GM23248 (cell line): ENCODE measurements at regions not wholly inside any gene's neighbourhood (a gene's known extent, or its start where the extent isn't known, plus 50 kb on each side); places are given as distances from the start of the nearest gene placed in this dataset.
"Not testable (repeated sequence)": the region's sequence is repeated elsewhere in the genome, so short reads cannot be mapped to it uniquely, and the experiment has no call there.

ENCODE experiments used
- DNase-seq: peaks from one replicate; pipeline ENCODE4 v3.0.0-alpha.2; 2015
- H2AFZ ChIP-seq: fragments of 200-600 bp; sonication (generic); 2 replicates; pipeline ENCODE4 v1.6.1; 2016; ENCODE audit warnings: antibody characterized with exemption
- H3F3A ChIP-seq: fragments of 200-600 bp; sonication (generic); 2 replicates; pipeline ENCODE4 v1.6.1; 2016; ENCODE audit warnings: mild to moderate bottlenecking, antibody characterized with exemption, mixed run types; ENCODE audit not compliant: insufficient read depth
- H3K27ac ChIP-seq: fragments of 200-600 bp; sonication (generic); 2 replicates; pipeline ENCODE4 v1.5.1; 2016; ENCODE audit warnings: mild to moderate bottlenecking
- H3K27me3 ChIP-seq: fragments of 200-600 bp; sonication (generic); replicated peaks from 2 replicates; pipeline ENCODE4 v1.6.1; 2016; ENCODE audit warnings: mild to moderate bottlenecking; ENCODE audit not compliant: insufficient read depth
- H3K36me3 ChIP-seq: fragments of 200-600 bp; sonication (generic); 2 replicates; pipeline ENCODE4 v1.6.1; 2016; ENCODE audit warnings: low read depth, mild to moderate bottlenecking
- H3K4me1 ChIP-seq: fragments of 200-600 bp; sonication (generic); 2 replicates; pipeline ENCODE4 v1.6.1; 2016; ENCODE audit warnings: mild to moderate bottlenecking; ENCODE audit not compliant: insufficient read depth
- H3K4me2 ChIP-seq: fragments of 200-600 bp; sonication (generic); one replicate; pipeline ENCODE4 v1.6.1; 2016; ENCODE audit warnings: mild to moderate bottlenecking; ENCODE audit not compliant: unreplicated experiment
- H3K4me3 ChIP-seq: fragments of 200-600 bp; sonication (generic); 2 replicates; pipeline ENCODE4 v1.5.1; 2016; ENCODE audit warnings: mild to moderate bottlenecking
- H3K79me2 ChIP-seq: fragments of 200-600 bp; sonication (generic); 2 replicates; pipeline ENCODE4 v1.6.1; 2016; ENCODE audit warnings: mild to moderate bottlenecking; ENCODE audit not compliant: insufficient read depth
- H3K9ac ChIP-seq: fragments of 200-600 bp; sonication (generic); 2 replicates; pipeline ENCODE4 v1.6.1; 2016; ENCODE audit warnings: mild to moderate bottlenecking
- H3K9me2 ChIP-seq: fragments of 200-600 bp; sonication (generic); 2 replicates; pipeline ENCODE4 v1.6.1; 2016; ENCODE audit warnings: mixed run types, mild to moderate bottlenecking, moderate library complexity; ENCODE audit not compliant: insufficient read depth
- H3K9me3 ChIP-seq: fragments of 200-600 bp; sonication (generic); one replicate; pipeline ENCODE4 v1.6.1; 2017; ENCODE audit warnings: low read depth
- H4K20me1 ChIP-seq: fragments of 200-600 bp; sonication (generic); 2 replicates; pipeline ENCODE4 v1.6.0; 2016; ENCODE audit not compliant: insufficient read depth
- EZH2 ChIP-seq: fragments of 200-600 bp; sonication (generic); IDR thresholded peaks from 2 replicates; pipeline ENCODE4 v1.6.1; 2018; ENCODE audit warnings: antibody characterized with exemption, mild to moderate bottlenecking; ENCODE audit not compliant: insufficient read depth, poor library complexity, severe bottlenecking
- EZH2phosphoT487 ChIP-seq: fragments of 200-600 bp; sonication (generic); IDR thresholded peaks from 2 replicates; pipeline ENCODE4 v1.6.1; 2018; ENCODE audit warnings: antibody characterized with exemption, moderate library complexity, mild to moderate bottlenecking, low read depth; ENCODE audit not compliant: insufficient read depth
- WGBS, 2 experiments: methylation state at CpG; one replicate each; pipeline ENCODE4 v1.1.6; 2015 to 2017; ENCODE audit warnings: low lambda C conversion rate in 2 of 2, low coverage in 1 of 2; ENCODE audit errors: missing lambda C conversion rate in 2 of 2; 5-methylcytosine and 5-hydroxymethylcytosine counted together
- in situ Hi-C: fragments of 300-500 bp; cut with MboI; formaldehyde crosslinking; loops from 2 replicates; pipeline ENCODE4 v1.15.0; 2020

DNA sequence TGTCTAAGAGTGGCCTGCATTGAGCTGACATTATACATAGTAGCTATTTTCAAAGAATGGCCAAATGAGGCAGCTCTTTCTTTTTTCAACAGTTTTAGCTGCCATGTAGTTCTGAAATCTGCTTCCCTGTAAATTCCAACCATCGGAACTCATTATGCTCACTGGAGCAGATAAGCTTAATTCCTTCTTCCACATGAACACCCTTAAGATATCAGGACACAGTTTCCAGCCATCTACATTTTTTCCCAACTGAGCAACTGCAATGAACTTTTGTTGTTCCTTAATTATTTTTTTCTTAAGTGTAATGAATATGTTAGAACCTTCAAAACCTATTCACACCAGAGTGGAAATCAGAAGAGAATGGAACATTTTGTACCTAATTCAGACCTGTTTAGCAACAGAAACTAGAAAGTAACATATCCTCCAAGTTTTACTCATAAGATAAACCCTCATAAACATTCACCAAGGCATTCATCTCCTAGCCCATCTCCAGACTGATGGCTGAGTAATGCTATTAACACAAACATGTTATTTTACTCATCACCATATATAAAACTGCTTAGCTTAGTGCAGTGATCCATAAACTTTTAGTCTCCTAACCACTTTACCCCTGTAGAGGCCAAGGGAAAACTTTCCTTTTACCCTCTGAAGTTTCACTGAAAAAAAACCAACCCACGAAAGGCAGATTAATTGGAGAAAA lies 296.1 kb upstream of the SYT1 start:
- Histone ChIP-seq H3K36me3 (no peaks in the 10 kb centered on the region), H2AFZ (no peak overlapping the region), H4K20me1 (no peaks in the 10 kb centered on the region), H3K27ac (no peak overlapping the region), H3F3A (no peaks in the 10 kb centered on the region), H3K4me2 (no peak overlapping the region), H3K27me3 (no peaks in the 10 kb centered on the region), H3K4me1 (0 out of 2 replicates have a peak, but pooled peaks cover 6% of the 10 kb centered on the region), H3K4me3 (no peak overlapping the region), H3K9ac (no peak overlapping the region), H3K9me3 (no peaks in the 10 kb centered on the region), H3K79me2 (no peaks in the 10 kb centered on the region), H3K9me2 (no peaks in the 10 kb centered on the region)
- in situ Hi-C loops, result no loop called here
- TF ChIP-seq EZH2phosphoT487, result no peak
- TF ChIP-seq EZH2, result no peak
- peak; percentile 23 for DNase-seq
- 94 to 98% methylated on average over 2 of the region's 2 CpGs for WGBS, 2 experiments

DNA sequence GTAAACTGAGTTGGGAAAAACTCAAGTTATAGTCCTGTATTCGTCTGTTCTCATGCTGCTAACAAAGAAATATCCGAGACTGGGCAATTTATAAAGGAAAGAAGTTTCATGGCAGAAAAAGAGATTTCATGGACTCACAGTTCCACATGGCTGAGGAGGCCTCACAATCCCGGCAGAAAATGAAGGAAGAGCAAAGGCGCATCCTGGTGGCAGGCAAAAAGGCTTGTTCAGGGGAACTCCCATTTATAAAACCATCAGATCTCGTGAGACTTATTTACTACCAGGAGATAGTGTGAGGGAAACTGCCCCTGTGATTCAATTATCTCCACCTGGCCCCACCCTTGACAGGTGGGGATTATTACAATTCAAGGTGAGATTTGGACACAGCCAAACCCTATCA lies 292.6 kb upstream of the SYT1 start:
- H3K9me3 ChIP-seq, result no peaks in the 10 kb centered on the region
- 0 out of 2 replicates have a peak, but pooled peaks cover 6% of the 10 kb centered on the region for H3K4me1 ChIP-seq
- no peaks in the 10 kb centered on the region for H3K9me2 ChIP-seq
- no peak overlapping the region for H3K9ac ChIP-seq
- no peak overlapping the region for H3K4me2 ChIP-seq
- H2AFZ ChIP-seq, result no peak overlapping the region
- no peak overlapping the region for H3K27ac ChIP-seq
- WGBS, 2 experiments, result 84 to 85% methylated on average over 5 of the region's 5 CpGs
- H3K79me2 ChIP-seq, result no peaks in the 10 kb centered on the region
- in situ Hi-C loops, result no loop called here
- TF ChIP-seq EZH2, result no peak
- no peak for TF ChIP-seq EZH2phosphoT487
- H4K20me1 ChIP-seq, result no peaks in the 10 kb centered on the region
- H3K36me3 ChIP-seq, result no peaks in the 10 kb centered on the region
- no peak overlapping the region for H3K4me3 ChIP-seq
- no peak for DNase-seq
- no peaks in the 10 kb centered on the region for H3F3A ChIP-seq
- no peaks in the 10 kb centered on the region for H3K27me3 ChIP-seq

DNA sequence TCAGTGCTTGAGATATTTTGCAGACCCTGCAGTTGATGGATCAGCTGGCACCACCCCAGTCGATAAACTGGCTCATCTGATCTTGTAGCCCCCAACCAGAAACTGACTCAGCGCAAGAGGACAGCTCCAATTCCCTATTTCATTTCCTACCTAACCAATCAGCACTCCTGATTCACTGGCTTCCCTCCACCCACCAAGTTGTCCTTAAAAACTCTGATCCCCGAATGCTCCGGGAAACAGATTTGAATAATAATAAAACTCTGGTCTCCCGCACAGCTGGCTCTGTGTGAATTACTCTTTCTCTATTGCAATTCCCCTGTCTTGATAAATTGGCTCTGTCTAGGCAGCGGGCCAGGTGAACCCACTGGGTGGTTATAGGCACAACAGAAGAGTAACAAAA lies 289.4 kb upstream of the SYT1 start:
- H3K4me2 ChIP-seq, in situ Hi-C loops, H3K27me3 ChIP-seq, H3K9me2 ChIP-seq, H3K9ac ChIP-seq, H3K36me3 ChIP-seq, H2AFZ ChIP-seq, H3F3A ChIP-seq, H3K79me2 ChIP-seq, DNase-seq, H4K20me1 ChIP-seq, H3K9me3 ChIP-seq, H3K4me3 ChIP-seq, H3K27ac ChIP-seq, H3K4me1 ChIP-seq: not testable (repeated sequence)
- WGBS, 2 experiments, result 70 to 79% methylated on average over 6 of the region's 6 CpGs

DNA sequence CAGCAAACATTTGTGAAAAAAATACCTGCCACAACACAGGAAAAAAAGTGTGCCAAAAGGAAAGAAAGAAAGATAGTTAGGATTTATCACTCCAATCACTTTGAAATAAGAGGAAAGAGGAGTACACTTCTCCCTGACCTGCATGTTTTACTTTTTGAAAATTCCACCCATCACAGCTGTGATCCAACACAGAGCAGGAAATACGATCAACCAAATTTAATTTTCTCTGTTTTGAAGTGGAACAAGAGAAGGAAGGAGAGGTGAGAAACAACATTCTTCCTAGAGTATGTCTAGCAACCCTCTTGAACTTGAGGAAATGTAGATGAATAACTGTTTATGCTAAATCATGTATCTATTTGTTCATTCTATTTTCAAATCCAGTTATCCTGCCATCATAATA lies 284.7 kb upstream of the SYT1 start:
- H3K27ac ChIP-seq, result no peak overlapping the region
- no peak for DNase-seq
- no peaks in the 10 kb centered on the region for H3K79me2 ChIP-seq
- H3K9me2 ChIP-seq, result no peaks in the 10 kb centered on the region
- 15 to 39% methylated on average over 1 of the region's 1 CpG for WGBS, 2 experiments
- H3K36me3 ChIP-seq, result no peaks in the 10 kb centered on the region
- H3K4me1 ChIP-seq, result no peaks in the 10 kb centered on the region
- H3F3A ChIP-seq, result no peaks in the 10 kb centered on the region
- H3K27me3 ChIP-seq, result no peaks in the 10 kb centered on the region
- H4K20me1 ChIP-seq, result no peaks in the 10 kb centered on the region
- no peaks in the 10 kb centered on the region for H3K9me3 ChIP-seq
- no peak overlapping the region for H2AFZ ChIP-seq
- H3K9ac ChIP-seq, result no peak overlapping the region
- no peak overlapping the region for H3K4me3 ChIP-seq
- in situ Hi-C loops, result no loop called here
- no peak for TF ChIP-seq EZH2phosphoT487
- no peak for TF ChIP-seq EZH2
- no peak overlapping the region for H3K4me2 ChIP-seq

DNA sequence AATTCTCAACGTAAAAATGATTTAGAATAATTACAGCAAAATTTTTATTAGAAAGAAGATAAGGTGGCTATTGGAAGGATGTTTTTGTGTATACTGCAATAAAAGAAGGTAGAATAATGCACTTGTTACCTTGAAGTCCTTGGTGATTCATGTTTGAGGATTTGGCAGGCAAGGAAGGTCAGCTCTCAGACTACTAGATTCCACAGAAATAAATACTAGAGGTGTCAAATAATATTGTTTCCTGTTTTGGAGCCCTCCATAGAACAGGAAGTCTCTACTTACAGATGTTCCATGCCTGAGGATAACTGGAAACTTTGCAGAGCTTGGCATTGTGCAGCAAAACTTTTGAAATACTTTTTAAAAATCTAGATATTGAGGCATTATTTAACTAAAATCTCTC lies 284.3 kb upstream of the SYT1 start:
- WGBS, 2 experiments, result 86 to 96% methylated on average over 1 of the region's 1 CpG
- TF ChIP-seq EZH2phosphoT487, result no peak
- TF ChIP-seq EZH2, result no peak
- Histone ChIP-seq H4K20me1 (no peaks in the 10 kb centered on the region), H3K36me3 (no peaks in the 10 kb centered on the region), H3K79me2 (no peaks in the 10 kb centered on the region), H3K27ac (no peak overlapping the region), H3K9me2 (no peaks in the 10 kb centered on the region), H3K9ac (no peak overlapping the region), H3K4me2 (no peak overlapping the region), H3K4me1 (no peaks in the 10 kb centered on the region), H3F3A (no peaks in the 10 kb centered on the region), H3K9me3 (no peaks in the 10 kb centered on the region), H3K27me3 (no peaks in the 10 kb centered on the region), H3K4me3 (no peak overlapping the region), H2AFZ (no peak overlapping the region)
- DNase-seq, result no peak
- in situ Hi-C loops, result no loop called here
